ENCODE measurements at regions not wholly inside any gene's neighbourhood (a gene's known extent, or its start where the extent isn't known, plus 50 kb on each side); places are given as distances from the start of the nearest gene placed in this dataset.

- no peak for TF ChIP-seq EZH2 (IDR thresholded peaks at IDR 0.05; ENCODE audit: low read depth)
- no peak for TF ChIP-seq CTCF (conservative IDR thresholded peaks at IDR 0.05)
Measured at GRCh38 chr6:140041571-140042332, 667.3 kb upstream of the CITED2 start.

Measured in PC-9 (cell line).